Lower lobe of right lung (tissue), 2 donors: ENCODE measurements at regions not wholly inside any gene's neighbourhood (a gene's known extent, or its start where the extent isn't known, plus 50 kb on each side); places are given as distances from the start of the nearest gene placed in this dataset.
A peak's percentile ranks its signal among the peaks of the same experiment; 100 is the strongest.

ENCODE experiments used
- ATAC-seq, 2 donors: fragments of 200-7000 bp; cut with Tn5 transposase; one replicate each; pipeline ENCODE4 v1.9.1; 2020 to 2022; ENCODE audit warnings: mild to moderate bottlenecking in 2 of 2, moderate library complexity in 2 of 2
- DNase-seq: peaks from one replicate; pipeline ENCODE4 v3.0.0-alpha.2; 2020
- H3K27ac ChIP-seq: fragments of 200-600 bp; one replicate; pipeline ENCODE4 v1.8.0; 2022
- H3K27me3 ChIP-seq: fragments of 200-600 bp; one replicate; pipeline ENCODE4 v1.8.0; 2022; ENCODE audit warnings: low read depth
- H3K36me3 ChIP-seq: fragments of 200-600 bp; one replicate; pipeline ENCODE4 v1.8.0; 2022; ENCODE audit warnings: mild to moderate bottlenecking
- H3K4me1 ChIP-seq: fragments of 200-600 bp; one replicate; pipeline ENCODE4 v1.8.0; 2022
- H3K4me3 ChIP-seq: fragments of 200-600 bp; one replicate; pipeline ENCODE4 v1.8.0; 2022; ENCODE audit warnings: mild to moderate bottlenecking
- H3K9me3 ChIP-seq: fragments of 200-600 bp; one replicate; pipeline ENCODE4 v1.8.0; 2022
- intact Hi-C: fragments of 100-400 bp; cut with DNase I; formaldehyde crosslinking; loops from one replicate; pipeline ENCODE4 v1.11.0; 2022
- TF ChIP-seq, protein P1 (sequence below): fragments of 200-600 bp; IDR thresholded peaks from one replicate; pipeline ENCODE4 v1.8.0; 2022; ENCODE audit warnings: antibody characterized with exemption, mild to moderate bottlenecking
- donor health status: DM: no; HTN: yes; CAD: no; lungs with severe emphysema.

DNA sequence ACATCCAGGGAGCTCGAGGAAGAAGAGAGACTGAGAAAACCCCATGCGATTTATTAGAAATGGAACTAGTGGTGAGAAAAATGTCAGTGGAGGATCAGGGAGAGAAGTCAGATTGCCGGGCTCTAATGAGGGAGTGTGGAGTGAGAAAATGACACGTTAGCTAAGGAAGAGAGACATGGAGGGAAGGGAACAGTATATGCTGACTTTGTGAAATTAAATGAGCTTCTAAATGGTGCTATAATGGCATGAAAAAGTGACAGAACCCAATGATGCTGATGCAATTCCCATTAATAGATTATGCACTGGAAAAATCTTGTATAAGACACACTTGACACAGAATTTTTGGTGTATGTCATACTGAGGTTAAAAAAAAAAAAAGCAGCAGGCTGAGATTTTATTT, 112.6 kb downstream of the HSPH1 start:
- DNase-seq (no peak), ATAC-seq (no peak)
- Histone ChIP-seq H3K9me3 (no peaks in the 10 kb centered on the region), H3K27me3 (peaks cover 3% of the 10 kb centered on the region), H3K4me1 (peaks cover 31% of the 10 kb centered on the region), H3K27ac (no peak overlapping the region), H3K4me3 (no peak overlapping the region), H3K36me3 (no peaks in the 10 kb centered on the region)
- intact Hi-C loops = no loop called here
- TF ChIP-seq, protein P1, sequence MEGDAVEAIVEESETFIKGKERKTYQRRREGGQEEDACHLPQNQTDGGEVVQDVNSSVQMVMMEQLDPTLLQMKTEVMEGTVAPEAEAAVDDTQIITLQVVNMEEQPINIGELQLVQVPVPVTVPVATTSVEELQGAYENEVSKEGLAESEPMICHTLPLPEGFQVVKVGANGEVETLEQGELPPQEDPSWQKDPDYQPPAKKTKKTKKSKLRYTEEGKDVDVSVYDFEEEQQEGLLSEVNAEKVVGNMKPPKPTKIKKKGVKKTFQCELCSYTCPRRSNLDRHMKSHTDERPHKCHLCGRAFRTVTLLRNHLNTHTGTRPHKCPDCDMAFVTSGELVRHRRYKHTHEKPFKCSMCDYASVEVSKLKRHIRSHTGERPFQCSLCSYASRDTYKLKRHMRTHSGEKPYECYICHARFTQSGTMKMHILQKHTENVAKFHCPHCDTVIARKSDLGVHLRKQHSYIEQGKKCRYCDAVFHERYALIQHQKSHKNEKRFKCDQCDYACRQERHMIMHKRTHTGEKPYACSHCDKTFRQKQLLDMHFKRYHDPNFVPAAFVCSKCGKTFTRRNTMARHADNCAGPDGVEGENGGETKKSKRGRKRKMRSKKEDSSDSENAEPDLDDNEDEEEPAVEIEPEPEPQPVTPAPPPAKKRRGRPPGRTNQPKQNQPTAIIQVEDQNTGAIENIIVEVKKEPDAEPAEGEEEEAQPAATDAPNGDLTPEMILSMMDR = no peak

DNA sequence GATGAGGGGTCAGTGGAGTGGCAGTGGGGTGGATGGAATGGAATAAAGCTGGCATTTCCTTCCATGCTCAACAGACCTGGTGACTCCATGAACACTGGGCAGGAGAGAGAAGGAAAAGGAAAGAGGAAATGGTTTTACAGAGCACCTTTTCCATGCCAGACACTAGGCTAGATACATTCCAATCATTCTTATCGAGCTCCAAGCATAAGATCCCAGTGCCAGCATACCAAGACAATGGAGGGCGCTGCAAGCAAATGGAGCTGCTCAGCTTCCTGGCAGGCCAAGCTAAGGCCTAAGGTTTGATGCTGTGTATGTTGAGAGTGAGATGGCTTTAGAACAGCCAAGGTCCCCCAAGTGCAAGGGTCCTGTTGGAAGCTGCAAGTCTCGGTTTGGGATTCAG, 113.2 kb downstream of the HSPH1 start:
- H3K4me1 ChIP-seq = peaks cover 34% of the 10 kb centered on the region
- DNase-seq (no peak), ATAC-seq (no peak)
- H3K9me3 ChIP-seq = no peaks in the 10 kb centered on the region
- intact Hi-C loops = no loop called here
- TF ChIP-seq, protein P1 = no peak
- no peak overlapping the region for H3K4me3 ChIP-seq
- H3K27ac ChIP-seq = no peak overlapping the region
- no peaks in the 10 kb centered on the region for H3K36me3 ChIP-seq
- peaks cover 5% of the 10 kb centered on the region for H3K27me3 ChIP-seq

DNA sequence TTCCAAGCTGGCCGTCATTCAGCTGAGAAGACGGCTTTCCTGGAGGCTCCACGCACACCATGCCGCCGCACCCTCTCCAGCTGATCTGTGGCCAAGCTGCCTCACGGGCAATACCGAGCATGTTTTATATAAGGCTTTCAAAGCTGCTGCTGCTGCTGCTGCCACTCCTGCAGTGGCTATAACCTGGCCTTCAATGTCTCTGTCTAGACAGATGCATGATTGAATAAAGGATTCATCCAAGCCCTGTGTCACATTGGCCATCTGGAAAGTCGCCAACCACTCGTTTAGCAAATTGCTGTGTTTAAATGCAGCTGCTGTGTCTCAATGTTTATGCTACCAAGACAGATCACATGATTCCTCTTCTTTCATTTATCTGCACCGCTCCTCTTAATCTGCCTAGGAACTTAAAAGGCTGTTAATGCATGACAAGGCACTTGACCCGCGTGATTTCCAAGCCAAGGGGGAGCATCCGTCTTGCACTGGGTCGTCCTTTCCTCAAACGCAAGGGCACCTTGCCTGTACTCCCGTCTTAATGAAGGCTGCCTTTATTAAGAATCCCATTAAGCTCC, 114.3 kb downstream of the TEX26 start:
- Histone ChIP-seq H3K27me3 (peaks cover 5% of the 10 kb centered on the region), H3K9me3 (no peaks in the 10 kb centered on the region), H3K4me1 (peaks cover 34% of the 10 kb centered on the region), H3K27ac (peak overlapping the region; percentile 72), H3K36me3 (no peaks in the 10 kb centered on the region), H3K4me3 (no peak overlapping the region)
- TF ChIP-seq, protein P1 = no peak
- intact Hi-C loops = no loop called here
- no peak for ATAC-seq
- DNase-seq = no peak

DNA sequence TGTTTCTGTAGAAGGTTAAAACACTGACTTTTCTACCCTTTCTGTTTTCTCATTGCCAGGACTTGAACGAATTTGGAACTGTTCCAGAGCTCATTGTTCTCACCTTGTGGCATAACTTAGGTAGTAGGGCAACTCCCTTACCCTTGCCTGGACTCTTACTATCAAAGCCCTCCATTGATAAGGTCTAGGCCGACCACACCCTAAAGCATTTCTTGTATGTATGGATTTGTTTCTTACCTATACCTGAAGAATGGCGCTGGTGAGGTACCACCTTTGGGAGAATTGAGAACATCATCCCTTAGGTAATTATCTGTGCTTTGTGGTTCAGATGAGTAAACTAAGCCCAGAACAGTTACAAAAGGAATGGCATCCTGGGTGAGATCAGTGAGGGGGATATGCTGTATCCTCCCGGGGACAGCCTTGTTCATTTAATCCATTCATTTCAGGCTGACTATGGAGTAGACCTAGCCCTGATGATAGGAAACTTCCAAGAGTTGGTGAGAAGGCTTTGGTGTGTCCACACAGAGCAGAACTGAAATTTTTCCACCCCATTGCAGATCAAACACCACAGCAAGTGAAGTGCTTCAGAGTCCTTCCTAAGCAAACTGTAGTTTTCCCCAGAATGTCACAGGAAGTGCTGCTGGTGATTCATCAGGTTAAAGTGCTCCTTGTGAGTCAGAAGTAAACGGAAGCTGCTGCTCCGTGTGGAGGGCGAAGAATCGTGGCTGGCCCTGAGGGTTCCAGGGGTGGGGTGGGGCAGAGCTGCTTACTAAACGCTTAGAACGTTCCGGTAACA, 113.0 kb downstream of the TEX26 start:
- H3K27me3 ChIP-seq = peaks cover 5% of the 10 kb centered on the region
- no peaks in the 10 kb centered on the region for H3K36me3 ChIP-seq
- no peaks in the 10 kb centered on the region for H3K9me3 ChIP-seq
- H3K4me3 ChIP-seq = no peak overlapping the region
- H3K27ac ChIP-seq = peak overlapping the region; percentile 72
- DNase-seq (peak; percentile 88), ATAC-seq (peak; percentile 94)
- intact Hi-C loops = no loop called here
- TF ChIP-seq, protein P1 = no peak
- peaks cover 34% of the 10 kb centered on the region for H3K4me1 ChIP-seq

DNA sequence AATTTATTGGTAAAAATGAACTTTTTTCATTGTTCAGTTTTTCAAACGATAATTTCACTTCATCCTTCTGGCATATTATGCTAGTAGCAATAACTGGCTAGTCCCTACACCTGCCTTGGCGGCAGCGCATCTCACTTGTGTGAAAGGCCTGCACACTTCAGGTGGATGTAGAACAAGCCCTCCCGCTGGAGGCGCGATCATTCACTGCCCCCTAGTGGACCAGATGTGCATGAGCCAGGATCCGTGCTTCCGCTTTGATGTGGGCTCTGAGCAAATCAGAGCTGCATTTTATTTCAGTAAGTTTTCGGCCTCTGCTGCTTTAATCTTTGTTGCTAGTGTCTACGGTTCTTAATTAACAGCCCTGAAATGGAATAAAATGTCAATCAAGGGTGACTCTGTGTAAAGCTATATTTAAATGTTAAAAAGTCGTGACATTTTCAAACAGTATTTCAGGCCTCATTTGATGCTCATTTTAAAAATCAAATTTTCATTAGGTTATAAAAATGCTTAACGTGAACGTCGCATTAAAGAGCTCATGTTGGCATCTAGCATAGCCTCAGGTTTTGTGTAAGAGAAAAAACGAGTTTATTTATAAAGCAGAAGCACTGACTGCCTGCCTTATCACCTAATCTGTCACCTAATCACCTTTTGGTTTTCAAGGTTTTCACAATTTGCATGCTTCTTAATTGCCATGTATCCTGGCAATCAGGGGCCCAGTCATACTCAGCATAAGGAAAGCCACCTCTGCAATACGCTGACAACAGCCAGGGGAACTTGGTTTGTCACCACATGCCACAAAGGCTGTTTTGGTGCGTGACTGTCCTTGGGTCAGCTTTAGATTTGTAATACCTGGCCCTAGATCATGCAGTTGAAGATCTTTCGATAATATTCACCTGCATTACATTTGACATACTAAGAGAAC, 112.2 kb downstream of the TEX26 start:
- ATAC-seq = peak; percentile 89 to 93
- H3K27me3 ChIP-seq = peaks cover 5% of the 10 kb centered on the region
- no peaks in the 10 kb centered on the region for H3K36me3 ChIP-seq
- intact Hi-C loops = no loop called here
- H3K9me3 ChIP-seq = no peaks in the 10 kb centered on the region
- H3K4me3 ChIP-seq = no peak overlapping the region
- H3K4me1 ChIP-seq = peaks cover 34% of the 10 kb centered on the region
- peak overlapping the region; percentile 72 for H3K27ac ChIP-seq
- peak; percentile 87 for DNase-seq
- TF ChIP-seq, protein P1 = peak; percentile 96
